ENCODE measurements at regions not wholly inside any gene's neighbourhood (a gene's known extent, or its start where the extent isn't known, plus 50 kb on each side); places are given as distances from the start of the nearest gene placed in this dataset.

- DNase-seq (ENCODE audit: insufficient read length, low spot score) (no peak), FAIRE-seq (no peak)
- no peak for TF ChIP-seq TAF1 (IDR thresholded peaks at IDR 0.05; ENCODE audit: low read depth, low read length)
- no peak for TF ChIP-seq POU2F2 (IDR thresholded peaks at IDR 0.05; ENCODE audit: low read depth, low read length)
- TF ChIP-seq POLR2AphosphoS5 (IDR thresholded peaks at IDR 0.05; ENCODE audit: low read depth, low read length) = no peak
- TF ChIP-seq POLR2A (IDR thresholded peaks at IDR 0.05; ENCODE audit: low read depth, low read length) = no peak
- no peak for TF ChIP-seq SPI1 (IDR thresholded peaks at IDR 0.05; ENCODE audit: low read depth, low read length)
- no peak for TF ChIP-seq PAX5 (IDR thresholded peaks at IDR 0.05; ENCODE audit: insufficient read depth, low read length, severe bottlenecking)
These were observed 251.3 kb upstream of the HES1 start for GRCh38 chr3:193884652-193885051.

GRCh38 chr3:193885832-193886231 is 250.1 kb upstream of the HES1 start:
- FAIRE-seq = no peak
- DNase-seq (ENCODE audit: insufficient read length, low spot score) = no peak
- TF ChIP-seq POLR2A (IDR thresholded peaks at IDR 0.05; ENCODE audit: low read depth, low read length) (no peak), SPI1 (IDR thresholded peaks at IDR 0.05; ENCODE audit: low read depth, low read length) (no peak), POLR2AphosphoS5 (IDR thresholded peaks at IDR 0.05; ENCODE audit: low read depth, low read length) (no peak), TAF1 (IDR thresholded peaks at IDR 0.05; ENCODE audit: low read depth, low read length) (no peak), POU2F2 (IDR thresholded peaks at IDR 0.05; ENCODE audit: low read depth, low read length) (no peak)

DNA sequence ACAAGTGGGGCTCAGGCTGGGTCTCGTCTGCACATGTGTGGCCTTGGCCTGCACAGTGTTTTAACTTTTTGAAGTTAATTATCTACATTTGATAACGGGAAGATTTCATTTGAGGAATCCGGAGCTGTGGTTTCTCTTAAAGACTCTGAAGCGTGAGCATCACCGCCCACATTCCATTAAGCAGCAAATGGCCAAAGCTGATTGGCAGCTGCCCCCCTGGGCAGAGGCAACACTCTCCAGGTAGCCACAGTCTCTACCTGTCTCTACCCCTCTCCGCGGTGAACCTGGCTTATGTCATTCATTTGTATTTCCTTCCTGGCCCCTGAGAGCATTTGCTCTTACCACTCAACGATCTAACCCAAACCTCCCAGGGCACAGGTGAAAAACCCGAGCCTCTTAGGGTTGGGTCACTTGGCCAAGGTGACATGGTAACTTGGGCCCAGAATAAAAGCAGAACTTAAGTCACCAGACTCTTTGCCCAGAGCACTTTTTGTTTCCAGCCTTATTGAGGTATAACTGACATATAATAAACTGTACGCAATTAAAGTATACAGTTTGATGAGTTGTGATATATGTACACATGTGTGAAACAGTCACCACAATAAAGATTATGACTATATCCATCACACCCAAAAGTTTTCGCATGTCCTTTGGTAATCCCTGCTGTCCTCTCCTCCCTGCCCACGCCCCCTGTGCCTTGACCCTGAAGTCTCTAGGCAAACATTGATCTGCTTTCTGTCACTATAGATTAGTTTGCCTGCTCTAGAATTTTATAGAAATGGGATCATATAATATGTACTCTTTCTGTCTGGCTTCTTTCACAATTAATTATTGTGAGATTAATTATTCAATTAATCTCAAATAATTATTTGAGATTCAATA is 245.7 kb upstream of the HES1 start:
- no peak for DNase-seq (ENCODE audit: insufficient read length, low spot score)
- no peak for FAIRE-seq
- no peak for TF ChIP-seq POLR2A (IDR thresholded peaks at IDR 0.05; ENCODE audit: low read depth, low read length)
- TF ChIP-seq SPI1 (IDR thresholded peaks at IDR 0.05; ENCODE audit: low read depth, low read length) = no peak
- TF ChIP-seq POLR2AphosphoS5 (IDR thresholded peaks at IDR 0.05; ENCODE audit: low read depth, low read length) = no peak
- TF ChIP-seq PAX5 (IDR thresholded peaks at IDR 0.05; ENCODE audit: insufficient read depth, low read length, severe bottlenecking) = no peak
- no peak for TF ChIP-seq TAF1 (IDR thresholded peaks at IDR 0.05; ENCODE audit: low read depth, low read length)
- no peak for TF ChIP-seq POU2F2 (IDR thresholded peaks at IDR 0.05; ENCODE audit: low read depth, low read length)

DNA sequence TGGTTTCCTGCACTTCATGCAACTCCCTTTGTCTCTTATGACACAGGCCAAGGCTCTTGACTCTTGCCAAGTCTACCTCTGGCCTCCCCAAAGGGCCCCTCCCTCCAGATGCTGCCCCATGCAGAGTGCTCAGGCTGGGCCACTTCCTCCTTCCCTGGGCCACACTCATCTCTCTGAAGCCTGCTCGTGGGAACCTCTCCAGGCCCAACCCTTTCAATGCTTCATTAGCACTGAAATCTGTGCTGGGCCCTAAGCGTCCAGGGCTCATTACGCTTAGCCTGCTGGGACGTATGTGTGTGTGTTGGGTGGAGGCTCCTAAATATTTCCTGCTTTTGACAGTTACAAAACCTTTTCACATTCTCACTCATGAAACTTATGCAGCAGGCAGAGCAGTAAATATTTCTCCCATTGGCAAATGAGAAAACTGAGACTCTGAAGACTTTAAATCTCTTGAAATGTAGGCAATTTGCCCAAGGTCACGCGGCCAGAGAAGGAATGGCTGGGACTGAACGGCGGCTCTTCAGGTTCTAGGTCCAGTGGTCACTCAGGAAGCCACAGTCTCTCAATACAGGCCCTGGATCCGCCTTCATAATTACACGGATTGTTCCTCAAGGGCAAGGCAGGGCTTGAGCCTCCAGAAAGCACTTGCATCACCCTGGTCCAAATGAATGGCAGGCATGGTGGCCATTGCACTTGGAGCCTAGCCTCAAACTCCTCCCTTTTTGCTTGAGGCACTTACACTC is 241.7 kb upstream of the HES1 start:
- TF ChIP-seq POLR2AphosphoS5 (IDR thresholded peaks at IDR 0.05; ENCODE audit: low read depth, low read length) = no peak
- no peak for TF ChIP-seq PAX5 (IDR thresholded peaks at IDR 0.05; ENCODE audit: insufficient read depth, low read length, severe bottlenecking)
- TF ChIP-seq SPI1 (IDR thresholded peaks at IDR 0.05; ENCODE audit: low read depth, low read length) = peak; percentile 38; the same call in 1 of the 2 replicates
- no peak for TF ChIP-seq TAF1 (IDR thresholded peaks at IDR 0.05; ENCODE audit: low read depth, low read length)
- no peak for DNase-seq (ENCODE audit: insufficient read length, low spot score)
- no peak for FAIRE-seq

- FAIRE-seq (no peak), DNase-seq (ENCODE audit: insufficient read length, low spot score) (no peak)
- no peak for TF ChIP-seq POLR2AphosphoS5 (IDR thresholded peaks at IDR 0.05; ENCODE audit: low read depth, low read length)
- no peak for TF ChIP-seq PAX5 (IDR thresholded peaks at IDR 0.05; ENCODE audit: insufficient read depth, low read length, severe bottlenecking)
- no peak for TF ChIP-seq SPI1 (IDR thresholded peaks at IDR 0.05; ENCODE audit: low read depth, low read length)
- TF ChIP-seq POLR2A (IDR thresholded peaks at IDR 0.05; ENCODE audit: low read depth, low read length) = no peak
- TF ChIP-seq POU2F2 (IDR thresholded peaks at IDR 0.05; ENCODE audit: low read depth, low read length) = no peak
- TF ChIP-seq TAF1 (IDR thresholded peaks at IDR 0.05; ENCODE audit: low read depth, low read length) = no peak
These were observed 240.5 kb upstream of the HES1 start for GRCh38 chr3:193895409-193895808.

DNA sequence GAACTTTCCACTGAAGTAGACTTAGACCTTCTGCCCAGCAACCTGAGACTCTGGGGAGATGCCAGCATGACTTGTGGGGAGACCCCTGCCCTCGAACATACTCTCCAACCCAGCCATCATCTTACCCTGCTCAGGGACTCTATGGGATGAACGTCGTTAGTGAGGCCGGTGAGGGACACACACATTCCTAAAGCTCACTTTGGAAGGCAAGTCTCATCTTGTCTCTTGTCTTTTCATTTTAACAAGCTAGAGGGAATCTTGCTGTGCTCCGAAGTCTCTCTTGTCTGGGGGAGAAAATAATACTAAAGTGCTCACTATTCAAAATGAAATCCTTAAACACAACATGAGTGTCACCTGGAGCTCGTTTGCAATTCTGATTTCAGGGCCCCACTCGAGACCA is 239.5 kb upstream of the HES1 start:
- DNase-seq (ENCODE audit: insufficient read length, low spot score) (no peak), FAIRE-seq (no peak)
- TF ChIP-seq POU2F2 (IDR thresholded peaks at IDR 0.05; ENCODE audit: low read depth, low read length) (no peak), PAX5 (IDR thresholded peaks at IDR 0.05; ENCODE audit: insufficient read depth, low read length, severe bottlenecking) (no peak), POLR2A (IDR thresholded peaks at IDR 0.05; ENCODE audit: low read depth, low read length) (no peak), POLR2AphosphoS5 (IDR thresholded peaks at IDR 0.05; ENCODE audit: low read depth, low read length) (no peak), TAF1 (IDR thresholded peaks at IDR 0.05; ENCODE audit: low read depth, low read length) (no peak), SPI1 (IDR thresholded peaks at IDR 0.05; ENCODE audit: low read depth, low read length) (no peak)

- FAIRE-seq = no peak
- TF ChIP-seq SPI1 (IDR thresholded peaks at IDR 0.05; ENCODE audit: low read depth, low read length) (no peak), TAF1 (IDR thresholded peaks at IDR 0.05; ENCODE audit: low read depth, low read length) (no peak), PAX5 (IDR thresholded peaks at IDR 0.05; ENCODE audit: insufficient read depth, low read length, severe bottlenecking) (no peak), POU2F2 (IDR thresholded peaks at IDR 0.05; ENCODE audit: low read depth, low read length) (no peak), POLR2AphosphoS5 (IDR thresholded peaks at IDR 0.05; ENCODE audit: low read depth, low read length) (no peak), POLR2A (IDR thresholded peaks at IDR 0.05; ENCODE audit: low read depth, low read length) (no peak)
These were observed 238.7 kb upstream of the HES1 start for GRCh38 chr3:193897288-193897687.

GRCh38 chr3:193897731-193898180 is 238.2 kb upstream of the HES1 start:
- FAIRE-seq (no peak), DNase-seq (ENCODE audit: insufficient read length, low spot score) (no peak)
- no peak for TF ChIP-seq TAF1 (IDR thresholded peaks at IDR 0.05; ENCODE audit: low read depth, low read length)
- no peak for TF ChIP-seq POLR2AphosphoS5 (IDR thresholded peaks at IDR 0.05; ENCODE audit: low read depth, low read length)
- no peak for TF ChIP-seq SPI1 (IDR thresholded peaks at IDR 0.05; ENCODE audit: low read depth, low read length)
- TF ChIP-seq PAX5 (IDR thresholded peaks at IDR 0.05; ENCODE audit: insufficient read depth, low read length, severe bottlenecking) = no peak
- TF ChIP-seq POU2F2 (IDR thresholded peaks at IDR 0.05; ENCODE audit: low read depth, low read length) = no peak
- TF ChIP-seq POLR2A (IDR thresholded peaks at IDR 0.05; ENCODE audit: low read depth, low read length) = no peak

More at GRCh38 chr3:193897288-193897687, 238.7 kb upstream of the HES1 start:
- DNase-seq (ENCODE audit: insufficient read length, low spot score) = no peak

DNA sequence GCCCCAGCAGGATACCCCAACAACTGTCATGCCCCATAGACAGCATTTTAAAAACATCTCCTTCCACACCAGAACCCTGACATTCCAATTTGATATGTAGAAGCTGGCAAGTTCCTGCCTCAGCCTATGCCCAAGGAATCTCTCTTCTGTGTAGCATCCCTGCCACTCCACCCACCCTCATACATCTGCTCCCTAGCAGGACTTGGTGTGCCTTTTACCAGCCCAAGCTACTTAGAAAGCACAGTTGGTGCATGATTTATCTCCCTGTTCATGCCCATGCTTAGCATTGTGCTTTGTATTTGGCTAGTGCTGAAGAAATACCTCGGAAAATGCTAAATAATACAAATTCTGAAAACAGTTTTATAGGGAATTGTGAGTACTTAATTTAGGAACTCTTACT is 236.9 kb upstream of the HES1 start:
- FAIRE-seq (no peak), DNase-seq (ENCODE audit: insufficient read length, low spot score) (no peak)
- TF ChIP-seq POLR2A (IDR thresholded peaks at IDR 0.05; ENCODE audit: low read depth, low read length) (no peak), PAX5 (IDR thresholded peaks at IDR 0.05; ENCODE audit: insufficient read depth, low read length, severe bottlenecking) (no peak), POLR2AphosphoS5 (IDR thresholded peaks at IDR 0.05; ENCODE audit: low read depth, low read length) (no peak), TAF1 (IDR thresholded peaks at IDR 0.05; ENCODE audit: low read depth, low read length) (no peak), POU2F2 (IDR thresholded peaks at IDR 0.05; ENCODE audit: low read depth, low read length) (no peak), SPI1 (IDR thresholded peaks at IDR 0.05; ENCODE audit: low read depth, low read length) (no peak)
